ENCODE measurements at regions not wholly inside any gene's neighbourhood (a gene's known extent, or its start where the extent isn't known, plus 50 kb on each side); places are given as distances from the start of the nearest gene placed in this dataset.

DNA sequence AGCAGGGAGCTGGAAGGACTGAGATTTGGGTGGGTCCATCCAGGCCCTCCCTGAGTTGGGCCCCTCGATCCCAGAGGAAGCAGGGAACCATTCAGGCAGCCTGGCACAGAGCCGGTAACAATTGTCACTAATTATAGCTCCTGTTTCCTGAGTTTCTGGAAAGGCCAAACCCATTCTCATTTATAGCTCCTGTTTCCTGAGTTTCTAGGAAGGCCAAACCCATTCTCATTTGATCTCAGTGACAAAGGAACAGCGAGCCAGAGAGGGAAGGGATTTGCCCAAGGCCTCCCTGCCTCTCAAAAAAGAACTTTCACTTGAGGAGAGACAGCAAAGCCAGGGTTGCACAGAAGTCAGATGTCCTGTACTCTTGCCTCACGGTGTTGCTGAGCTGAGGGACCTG is 521.9 kb downstream of the TYW1 start:
- Histone ChIP-seq H3K9me2 (replicated peaks; ENCODE audit: insufficient read depth, low read length) (no peaks in the 10 kb centered on the region), H3K79me2 (ENCODE audit: low read length) (no peaks in the 10 kb centered on the region), H3K27ac (ENCODE audit: low read length) (no peak overlapping the region), H2AFZ (ENCODE audit: low read length) (no peak overlapping the region), H3F3A (ENCODE audit: insufficient read depth, low read length) (no peaks in the 10 kb centered on the region), H3K4me2 (ENCODE audit: low read depth, low read length) (no peak overlapping the region), H3K4me3 (ENCODE audit: low read length) (no peak overlapping the region), H3K36me3 (replicated peaks; ENCODE audit: insufficient read depth, low read length) (no peaks in the 10 kb centered on the region), H3K4me1 (ENCODE audit: low read length) (no peaks in the 10 kb centered on the region), H3K9ac (ENCODE audit: low read length) (no peak overlapping the region), H3K9me3 (replicated peaks; ENCODE audit: insufficient read depth, low read length) (no peaks in the 10 kb centered on the region), H4K20me1 (ENCODE audit: insufficient read depth, low read length) (no peaks in the 10 kb centered on the region), H3K27me3 (replicated peaks; ENCODE audit: insufficient read depth, low read length) (no peaks in the 10 kb centered on the region)
- TF ChIP-seq EZH2phosphoT487 (IDR thresholded peaks at IDR 0.05; ENCODE audit: low read length) (no peak), EZH2 (optimal IDR thresholded peaks at IDR 0.05; ENCODE audit: low read depth, low read length) (no peak)
- TF ChIP-seq, protein P1, sequence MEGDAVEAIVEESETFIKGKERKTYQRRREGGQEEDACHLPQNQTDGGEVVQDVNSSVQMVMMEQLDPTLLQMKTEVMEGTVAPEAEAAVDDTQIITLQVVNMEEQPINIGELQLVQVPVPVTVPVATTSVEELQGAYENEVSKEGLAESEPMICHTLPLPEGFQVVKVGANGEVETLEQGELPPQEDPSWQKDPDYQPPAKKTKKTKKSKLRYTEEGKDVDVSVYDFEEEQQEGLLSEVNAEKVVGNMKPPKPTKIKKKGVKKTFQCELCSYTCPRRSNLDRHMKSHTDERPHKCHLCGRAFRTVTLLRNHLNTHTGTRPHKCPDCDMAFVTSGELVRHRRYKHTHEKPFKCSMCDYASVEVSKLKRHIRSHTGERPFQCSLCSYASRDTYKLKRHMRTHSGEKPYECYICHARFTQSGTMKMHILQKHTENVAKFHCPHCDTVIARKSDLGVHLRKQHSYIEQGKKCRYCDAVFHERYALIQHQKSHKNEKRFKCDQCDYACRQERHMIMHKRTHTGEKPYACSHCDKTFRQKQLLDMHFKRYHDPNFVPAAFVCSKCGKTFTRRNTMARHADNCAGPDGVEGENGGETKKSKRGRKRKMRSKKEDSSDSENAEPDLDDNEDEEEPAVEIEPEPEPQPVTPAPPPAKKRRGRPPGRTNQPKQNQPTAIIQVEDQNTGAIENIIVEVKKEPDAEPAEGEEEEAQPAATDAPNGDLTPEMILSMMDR (IDR thresholded peaks at IDR 0.05; ENCODE audit: low read length) = no peak
- DNase-seq = no peak

DNA sequence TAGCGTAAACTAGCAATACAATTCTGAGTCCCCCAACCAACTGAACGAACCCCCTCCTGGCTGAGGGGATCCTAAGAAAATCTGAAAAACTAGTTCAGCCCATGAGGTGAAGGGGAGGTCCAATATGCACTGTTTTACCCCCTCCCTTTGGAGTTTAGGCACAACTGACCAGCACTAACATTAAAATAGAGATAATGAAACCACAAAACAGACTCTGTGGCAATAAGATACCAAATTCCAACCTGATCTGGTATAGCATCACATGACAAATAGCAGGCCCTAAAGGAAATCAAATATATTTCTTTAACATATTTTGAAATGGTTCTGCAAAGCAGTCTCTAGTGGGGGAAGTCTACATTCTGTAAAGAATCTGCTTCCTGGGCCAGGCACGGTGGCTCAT is 522.5 kb downstream of the TYW1 start:
- Histone ChIP-seq H3K4me1 (ENCODE audit: low read length) (no peaks in the 10 kb centered on the region), H3K4me3 (ENCODE audit: low read length) (no peak overlapping the region), H3K27me3 (replicated peaks; ENCODE audit: insufficient read depth, low read length) (no peaks in the 10 kb centered on the region), H2AFZ (ENCODE audit: low read length) (no peak overlapping the region), H3K79me2 (ENCODE audit: low read length) (no peaks in the 10 kb centered on the region), H3F3A (ENCODE audit: insufficient read depth, low read length) (no peaks in the 10 kb centered on the region), H4K20me1 (ENCODE audit: insufficient read depth, low read length) (no peaks in the 10 kb centered on the region), H3K9me2 (replicated peaks; ENCODE audit: insufficient read depth, low read length) (no peaks in the 10 kb centered on the region), H3K9ac (ENCODE audit: low read length) (no peak overlapping the region), H3K27ac (ENCODE audit: low read length) (no peak overlapping the region), H3K9me3 (replicated peaks; ENCODE audit: insufficient read depth, low read length) (no peaks in the 10 kb centered on the region), H3K4me2 (ENCODE audit: low read depth, low read length) (no peak overlapping the region), H3K36me3 (replicated peaks; ENCODE audit: insufficient read depth, low read length) (no peaks in the 10 kb centered on the region)
- DNase-seq = no peak
- TF ChIP-seq, protein P1 (IDR thresholded peaks at IDR 0.05; ENCODE audit: low read length) = no peak
- TF ChIP-seq EZH2phosphoT487 (IDR thresholded peaks at IDR 0.05; ENCODE audit: low read length) = no peak
- TF ChIP-seq EZH2 (optimal IDR thresholded peaks at IDR 0.05; ENCODE audit: low read depth, low read length) = no peak

DNA sequence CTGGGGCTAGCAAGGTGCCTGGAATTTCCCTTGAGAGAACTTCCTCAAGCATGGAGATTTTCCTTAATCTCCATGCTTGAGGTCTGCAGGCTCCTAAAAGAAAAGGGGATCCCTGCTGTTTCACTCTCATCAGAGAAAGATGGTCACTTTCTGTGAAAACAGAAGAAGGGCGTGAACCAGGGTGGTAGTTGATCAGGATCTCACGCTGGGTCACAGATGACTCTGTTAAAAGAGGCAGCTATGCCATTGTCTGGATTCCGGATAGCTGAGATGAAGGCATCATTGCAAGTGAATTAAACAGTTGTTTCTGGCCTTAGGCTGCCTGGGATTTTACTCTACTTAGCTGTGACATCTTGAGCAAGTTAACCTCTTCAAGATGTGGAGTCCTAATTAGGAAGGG is 525.9 kb downstream of the TYW1 start:
- H3K27me3 ChIP-seq (replicated peaks; ENCODE audit: insufficient read depth, low read length) = no peaks in the 10 kb centered on the region
- no peak overlapping the region for H3K4me3 ChIP-seq (ENCODE audit: low read length)
- H3K9ac ChIP-seq (ENCODE audit: low read length) = no peak overlapping the region
- H3K79me2 ChIP-seq (ENCODE audit: low read length) = no peaks in the 10 kb centered on the region
- H3K4me2 ChIP-seq (ENCODE audit: low read depth, low read length) = no peak overlapping the region
- H3K36me3 ChIP-seq (replicated peaks; ENCODE audit: insufficient read depth, low read length) = no peaks in the 10 kb centered on the region
- no peak overlapping the region for H2AFZ ChIP-seq (ENCODE audit: low read length)
- H4K20me1 ChIP-seq (ENCODE audit: insufficient read depth, low read length) = no peaks in the 10 kb centered on the region
- TF ChIP-seq, protein P1 (IDR thresholded peaks at IDR 0.05; ENCODE audit: low read length) = no peak
- TF ChIP-seq EZH2phosphoT487 (IDR thresholded peaks at IDR 0.05; ENCODE audit: low read length) = no peak
- TF ChIP-seq EZH2 (optimal IDR thresholded peaks at IDR 0.05; ENCODE audit: low read depth, low read length) = no peak
- no peaks in the 10 kb centered on the region for H3K4me1 ChIP-seq (ENCODE audit: low read length)
- no peaks in the 10 kb centered on the region for H3F3A ChIP-seq (ENCODE audit: insufficient read depth, low read length)
- H3K9me2 ChIP-seq (replicated peaks; ENCODE audit: insufficient read depth, low read length) = no peaks in the 10 kb centered on the region
- no peak overlapping the region for H3K27ac ChIP-seq (ENCODE audit: low read length)
- no peak for DNase-seq
- H3K9me3 ChIP-seq (replicated peaks; ENCODE audit: insufficient read depth, low read length) = no peaks in the 10 kb centered on the region
